Stimulated activated CD4-positive, alpha-beta T cell treated with anti-CD3 and anti-CD28 coated beads, Interleukin-2, amount 100 ng/mL, for 48 hours (primary cell): ENCODE measurements at regions not wholly inside any gene's neighbourhood (a gene's known extent, or its start where the extent isn't known, plus 50 kb on each side); places are given as distances from the start of the nearest gene placed in this dataset.

Experiments
- DNase-seq, 2 donors: peaks; one replicate each; pipeline ENCODE4 v3.0.0-alpha.2; 2020

GRCh38 chr2:121902616-121903015, 147.2 kb downstream of the TSN start:
- no peak for DNase-seq

GRCh38 chr2:121903037-121903689, 147.7 kb downstream of the TSN start:
- DNase-seq = no peak

GRCh38 chr2:121904656-121905055, 149.2 kb downstream of the TSN start:
- DNase-seq = no peak

- DNase-seq = no peak
These were observed 149.8 kb downstream of the TSN start for GRCh38 chr2:121905201-121905600.

GRCh38 chr2:121906170-121906569, 150.7 kb downstream of the TSN start:
- DNase-seq = no peak

- DNase-seq = no peak
These were observed 152.5 kb downstream of the TSN start for GRCh38 chr2:121907928-121908327.

- no peak for DNase-seq
These were observed 154.7 kb downstream of the TSN start for GRCh38 chr2:121910139-121910538.

GRCh38 chr2:121911036-121911435, 155.6 kb downstream of the TSN start:
- DNase-seq = no peak

GRCh38 chr2:121917143-121917542, 161.7 kb downstream of the TSN start:
- no peak for DNase-seq

- DNase-seq = no peak
These were observed 162.8 kb downstream of the TSN start for GRCh38 chr2:121918231-121918630.

- DNase-seq = no peak
These were observed 164.4 kb downstream of the TSN start for GRCh38 chr2:121919803-121920202.

- no peak for DNase-seq
These were observed 170.0 kb downstream of the TSN start for GRCh38 chr2:121925466-121925865.

GRCh38 chr2:121943285-121943684, 187.8 kb downstream of the TSN start:
- no peak for DNase-seq

- DNase-seq = no peak
These were observed 188.8 kb downstream of the TSN start for GRCh38 chr2:121944072-121944831.

- no peak for DNase-seq
These were observed 192.2 kb downstream of the TSN start for GRCh38 chr2:121947674-121948073.

- DNase-seq = no peak
These were observed 193.8 kb downstream of the TSN start for GRCh38 chr2:121949271-121949670.

- no peak for DNase-seq
These were observed 200.0 kb downstream of the TSN start for GRCh38 chr2:121955426-121955825.

- no peak for DNase-seq
These were observed 200.4 kb downstream of the TSN start for GRCh38 chr2:121955872-121956271.

- DNase-seq = no peak
These were observed 204.8 kb downstream of the TSN start for GRCh38 chr2:121960251-121960650.

GRCh38 chr2:121961761-121962160, 206.3 kb downstream of the TSN start:
- DNase-seq = no peak

- no peak for DNase-seq
These were observed 210.2 kb downstream of the TSN start for GRCh38 chr2:121965661-121966060.

GRCh38 chr2:121966663-121967062, 211.2 kb downstream of the TSN start:
- no peak for DNase-seq

GRCh38 chr2:121969166-121969565, 213.7 kb downstream of the TSN start:
- DNase-seq = no peak

- no peak for DNase-seq
These were observed 214.6 kb downstream of the TSN start for GRCh38 chr2:121969766-121970639.
